HG02763 (cell line): ENCODE measurements at regions not wholly inside any gene's neighbourhood (a gene's known extent, or its start where the extent isn't known, plus 50 kb on each side); places are given as distances from the start of the nearest gene placed in this dataset.
"Not testable (repeated sequence)": the region's sequence is repeated elsewhere in the genome, so short reads cannot be mapped to it uniquely, and the experiment has no call there.

Source experiments
- ATAC-seq: cut with Tn5 transposase; IDR thresholded peaks from one replicate; pipeline ENCODE4 v1.9.1; 2021; ENCODE audit warnings: mild to moderate bottlenecking, moderate library complexity; ENCODE audit not compliant: unreplicated experiment

DNA sequence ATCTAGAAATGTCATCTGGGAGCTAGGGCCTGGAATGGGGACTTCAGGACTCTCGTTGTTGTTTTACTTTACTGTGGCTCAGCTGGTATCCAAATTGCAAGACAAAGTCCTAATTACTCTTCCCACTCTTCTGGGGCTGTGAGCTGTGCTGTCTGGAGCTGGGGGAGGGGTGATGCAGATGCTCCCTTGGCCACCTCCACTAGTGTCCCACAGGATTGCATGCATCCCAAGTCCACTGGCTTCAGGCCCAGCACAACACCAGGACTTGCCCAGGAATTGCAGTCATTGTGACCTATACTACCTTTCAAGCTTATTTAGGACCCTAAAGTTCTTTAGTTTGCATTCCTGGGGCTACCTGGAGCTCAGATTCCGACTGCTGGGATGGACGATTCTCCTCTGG lies 366.1 kb upstream of the FAM47C start:
- no peak for ATAC-seq

DNA sequence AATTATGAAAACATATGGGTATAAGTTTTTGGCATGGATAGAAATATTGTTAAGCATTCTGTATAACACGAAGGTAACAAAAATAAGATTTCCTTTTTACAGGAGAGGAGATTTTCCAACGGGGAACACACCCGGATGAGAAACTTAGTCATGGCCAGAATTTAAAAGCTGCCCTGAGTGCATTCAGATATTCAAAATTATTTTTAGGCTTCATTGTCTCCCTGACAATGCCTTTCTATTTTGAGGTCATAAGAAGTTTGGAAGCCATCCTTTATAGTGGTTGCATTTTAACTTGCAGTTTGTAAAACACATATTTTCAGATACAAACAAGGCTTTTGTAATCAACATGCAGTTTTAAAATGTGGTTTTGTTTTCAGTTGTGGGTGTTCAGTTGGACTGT lies 357.5 kb upstream of the FAM47C start:
- ATAC-seq = no peak

DNA sequence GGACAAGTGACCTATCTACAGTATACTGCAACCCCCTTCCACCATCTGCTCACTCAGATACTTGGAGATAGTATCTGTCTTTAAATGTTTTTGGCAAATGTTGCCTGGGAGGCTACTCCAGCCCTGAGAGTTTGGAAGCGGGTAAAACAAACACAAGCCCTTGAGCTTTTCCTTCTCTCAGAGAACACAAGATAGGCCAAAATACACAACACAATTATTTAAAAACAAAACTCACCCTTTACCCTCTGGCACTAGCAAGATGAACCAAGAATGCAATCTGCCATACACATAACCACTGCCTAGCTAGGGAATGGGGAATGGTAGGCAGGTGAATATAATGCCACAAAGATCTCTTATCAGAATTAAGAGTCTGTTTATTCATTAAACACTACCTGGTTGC lies 324.7 kb upstream of the FAM47C start:
- ATAC-seq = no peak

DNA sequence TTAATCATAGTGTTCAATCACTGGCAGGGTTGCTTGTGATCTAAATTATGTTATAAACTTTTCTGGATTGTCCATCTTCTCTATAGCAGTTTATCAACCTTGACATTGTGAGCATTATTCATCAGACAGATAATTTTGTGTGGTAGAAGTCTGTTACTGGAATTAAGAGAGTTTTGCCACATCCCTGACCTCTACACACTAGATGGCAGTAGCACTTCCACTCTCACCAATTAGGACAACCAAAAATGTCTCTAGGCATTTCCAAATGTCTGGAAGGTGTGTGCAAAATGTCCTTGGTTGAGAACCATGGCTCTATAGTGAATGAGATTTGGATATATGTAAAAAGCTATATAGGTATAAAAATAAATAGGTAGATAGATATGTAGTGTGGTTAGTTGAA lies 324.1 kb upstream of the FAM47C start:
- no peak for ATAC-seq

DNA sequence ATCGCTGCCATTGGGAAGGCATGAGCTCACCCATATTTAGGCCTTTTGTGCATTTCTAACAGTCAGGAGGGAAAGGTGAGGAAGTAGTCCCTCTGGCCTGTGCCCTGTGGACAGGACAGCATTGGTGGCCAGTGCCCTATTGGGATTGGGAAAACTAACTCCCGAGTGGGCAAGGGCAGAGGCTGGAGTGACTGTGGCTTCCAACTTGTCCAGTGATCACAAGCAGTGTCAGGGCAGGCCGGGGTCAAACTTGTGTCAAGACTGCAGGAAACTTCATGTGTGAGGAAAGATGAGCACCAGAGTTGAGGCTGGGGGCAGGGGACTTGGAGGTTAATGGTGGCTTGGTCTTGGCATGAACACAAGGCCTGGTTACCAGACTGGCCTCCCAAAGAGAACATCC lies 286.2 kb upstream of the FAM47C start:
- no peak for ATAC-seq

DNA sequence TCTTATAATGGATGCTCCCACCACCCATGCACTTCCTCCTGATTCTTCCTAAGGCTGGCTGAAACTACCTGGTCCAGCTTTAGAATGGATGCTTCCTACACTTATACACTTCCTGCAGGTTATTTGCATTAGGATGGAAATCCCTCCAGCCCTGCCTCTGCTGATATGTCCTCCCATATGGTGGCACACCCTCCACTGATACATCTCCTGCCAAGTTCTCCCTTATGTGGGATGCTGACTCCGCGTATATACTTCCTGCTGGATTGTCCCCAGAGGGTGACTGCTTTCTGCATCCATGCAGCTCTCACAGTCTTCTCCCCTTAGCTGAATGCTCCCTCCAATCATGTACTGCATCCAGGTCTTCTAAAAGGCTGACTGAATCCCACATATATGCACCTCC lies 254.6 kb upstream of the FAM47C start:
- ATAC-seq = no peak

DNA sequence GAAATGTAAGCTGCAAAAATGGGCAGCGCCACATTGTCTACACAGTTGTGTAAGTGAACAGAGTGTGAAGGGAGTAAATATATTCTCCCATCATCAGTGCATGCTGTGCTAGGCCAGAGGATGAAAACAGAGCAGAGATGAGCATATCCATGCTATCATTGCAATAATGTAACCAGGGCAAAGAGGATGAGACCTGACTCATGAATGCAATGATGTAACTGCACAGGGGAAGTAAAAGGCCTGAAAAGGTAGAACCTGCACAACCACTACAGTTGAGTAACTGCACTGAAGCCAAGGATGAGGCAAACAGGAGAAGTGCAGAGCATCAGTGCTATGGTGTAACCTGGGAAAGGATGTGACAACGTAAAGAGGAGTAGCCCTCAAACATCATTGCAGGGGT lies 220.4 kb upstream of the FAM47C start:
- ATAC-seq = no peak

DNA sequence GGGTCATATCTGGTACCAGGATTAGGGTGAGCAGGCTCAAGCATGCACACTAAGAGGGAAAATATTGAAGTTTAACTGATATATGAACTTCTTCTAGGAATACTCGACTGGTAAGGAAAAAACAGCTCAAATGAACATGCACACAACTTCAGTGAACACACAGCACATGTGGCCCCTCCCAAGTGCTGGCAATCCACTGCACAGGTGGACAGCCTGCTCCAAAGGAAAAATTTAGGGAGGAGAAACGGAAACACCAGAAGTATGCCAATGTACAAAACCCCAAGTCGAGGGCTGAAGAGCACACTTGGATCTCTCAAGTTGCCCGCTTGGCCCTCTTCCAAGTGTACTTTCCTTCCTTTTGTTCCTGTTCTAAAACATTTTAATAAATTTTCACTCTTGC lies 205.0 kb upstream of the FAM47C start:
- no peak for ATAC-seq

DNA sequence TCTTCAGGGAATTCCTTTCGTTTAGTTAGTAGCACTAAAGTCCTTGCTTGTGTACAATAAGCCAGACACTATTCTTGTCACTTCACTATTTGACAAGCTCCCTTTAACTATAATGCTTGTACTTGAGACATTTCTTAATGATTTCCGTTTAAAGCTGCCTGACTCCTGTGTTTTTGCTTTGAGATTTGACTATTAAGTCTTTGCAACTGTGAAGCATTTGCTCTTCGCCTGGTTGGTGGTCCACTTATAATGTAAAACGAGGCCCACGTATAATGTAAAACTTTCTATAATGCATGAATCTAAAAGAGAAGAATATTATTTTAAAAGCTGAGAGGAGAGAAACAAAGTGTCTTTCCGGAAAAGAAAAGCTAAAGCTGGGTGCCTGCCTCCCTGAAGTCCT lies 204.1 kb upstream of the FAM47C start:
- ATAC-seq = no peak

DNA sequence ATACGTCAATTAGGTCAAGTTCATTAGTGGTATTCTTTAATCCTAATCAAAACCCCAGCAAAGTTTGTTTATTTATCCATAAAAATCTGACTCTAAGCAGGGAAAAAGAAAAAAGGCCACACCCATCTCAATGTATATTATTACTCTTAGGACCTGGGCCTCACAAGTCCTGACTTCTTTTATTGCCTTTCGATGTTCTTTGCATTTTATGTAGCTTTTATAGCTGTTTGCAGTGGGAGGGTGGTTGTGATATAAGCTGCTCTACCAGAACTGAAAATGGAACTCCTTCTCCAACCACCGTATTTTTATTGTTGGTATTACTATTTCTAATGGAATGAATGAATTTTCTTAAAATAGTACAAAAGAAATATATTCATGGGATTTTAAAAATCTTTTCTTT lies 163.3 kb upstream of the FAM47C start:
- ATAC-seq = no peak

DNA sequence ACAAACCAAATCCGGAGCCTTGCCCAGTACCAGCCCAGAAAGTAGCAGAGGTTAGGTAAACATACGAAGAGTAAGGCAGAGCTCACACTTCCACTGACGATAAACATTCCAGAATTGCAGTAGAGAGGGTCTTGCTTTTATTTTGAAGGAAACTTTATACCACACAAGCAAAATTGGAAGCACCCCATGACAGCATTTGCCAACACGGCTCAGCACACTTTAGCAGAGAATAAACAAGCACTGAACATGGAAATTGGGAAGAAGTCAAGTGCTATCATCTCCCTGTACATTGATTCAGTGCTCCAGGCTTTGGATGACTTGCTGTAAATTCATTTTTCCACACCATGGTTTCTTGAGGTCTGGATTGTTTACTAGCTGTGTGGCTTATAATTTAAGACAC lies 160.7 kb upstream of the FAM47C start:
- ATAC-seq = no peak

DNA sequence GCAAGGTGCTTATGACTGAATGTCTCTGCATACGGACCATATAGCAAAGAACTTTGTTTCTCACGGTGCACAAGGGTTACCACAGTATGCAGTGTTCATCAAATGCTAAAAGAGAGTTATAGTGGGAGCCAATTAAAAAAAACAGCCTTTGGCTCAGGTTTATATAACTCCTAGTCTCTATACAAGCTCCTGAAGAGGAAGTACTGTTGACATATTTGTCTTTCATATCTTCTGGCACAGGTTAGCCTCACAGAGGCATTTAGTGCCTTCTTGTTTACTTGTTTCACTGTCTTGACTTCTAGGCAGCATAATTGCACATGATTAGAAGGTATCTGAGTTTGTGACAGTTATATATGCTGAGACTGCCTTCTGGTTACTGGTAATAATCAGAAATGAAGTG lies 158.8 kb upstream of the FAM47C start:
- ATAC-seq = no peak

DNA sequence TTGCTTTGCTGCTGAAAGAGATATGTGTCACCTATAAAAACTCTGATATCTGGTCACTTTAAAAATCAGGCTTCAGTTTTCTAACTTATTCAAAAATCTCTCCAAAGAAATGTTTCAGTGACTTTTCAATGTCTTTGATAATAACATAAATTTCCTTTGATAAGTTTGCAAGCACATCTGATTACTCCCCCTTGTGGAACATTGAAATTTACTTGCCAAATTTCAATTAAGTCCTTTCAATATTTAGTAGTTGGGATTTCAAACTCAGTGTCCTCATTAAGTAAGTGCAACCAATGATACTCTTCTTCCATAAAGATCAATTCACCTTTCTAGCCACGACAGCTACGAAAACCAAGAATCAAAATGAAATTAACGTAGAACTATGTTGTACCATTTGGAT lies 151.3 kb upstream of the FAM47C start:
- no peak for ATAC-seq

DNA sequence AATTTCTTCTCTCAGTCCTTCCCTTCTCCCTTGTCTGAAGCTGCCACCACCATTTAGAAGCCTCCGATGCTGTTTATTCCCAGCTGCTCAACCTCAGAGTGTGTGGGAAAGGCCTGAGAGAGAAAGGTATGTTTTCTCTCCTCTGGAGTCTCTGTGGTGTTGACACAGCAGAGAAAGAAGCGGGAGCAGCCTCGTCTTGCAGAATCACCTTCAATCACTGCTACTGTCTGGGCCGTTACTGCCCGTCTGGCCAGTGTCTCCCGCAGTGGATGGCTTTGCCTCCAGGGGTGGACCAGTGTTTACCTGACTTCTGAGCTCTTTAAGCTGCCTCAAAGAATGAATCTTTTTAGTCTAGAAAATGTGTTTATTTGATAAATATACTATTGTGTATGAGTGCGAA lies 148.9 kb upstream of the FAM47C start:
- ATAC-seq = no peak

DNA sequence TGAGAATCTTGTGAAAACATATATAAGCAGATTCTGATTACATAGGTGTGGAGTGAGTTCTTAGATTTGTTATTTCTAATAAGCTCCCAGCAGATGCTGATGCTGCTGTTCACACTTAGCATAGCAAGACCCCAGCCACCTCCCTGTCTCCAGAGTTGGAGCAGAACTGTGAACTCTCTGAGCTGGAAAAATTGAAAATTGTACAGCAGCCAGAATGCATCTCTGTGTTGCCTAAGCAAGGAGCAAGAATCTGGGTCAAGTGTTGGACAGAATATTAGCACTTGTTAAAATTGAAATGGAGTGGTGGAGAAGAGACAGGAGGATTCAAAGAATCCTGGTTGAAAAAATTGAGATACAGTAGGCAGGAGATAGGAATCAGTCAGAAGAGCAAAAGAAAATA lies 146.6 kb upstream of the FAM47C start:
- ATAC-seq = no peak

DNA sequence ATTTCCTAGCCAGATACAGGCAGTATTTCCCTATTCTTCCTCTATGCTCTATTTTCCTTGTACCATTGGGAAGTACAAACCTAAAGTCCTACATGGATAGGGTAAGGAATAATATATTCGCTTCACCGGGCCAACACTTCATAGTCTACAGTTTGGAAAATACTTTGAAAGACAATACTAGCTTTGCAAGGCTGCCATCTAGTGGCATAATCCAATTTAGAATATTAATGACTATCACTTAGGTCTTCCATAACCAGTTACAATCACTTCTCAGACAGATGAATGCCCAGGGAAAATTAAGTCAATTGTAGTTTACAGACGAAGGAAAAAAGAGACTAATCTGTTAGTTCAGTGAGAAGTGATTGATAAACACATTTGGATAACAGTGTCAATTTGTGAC lies 141.0 kb upstream of the FAM47C start:
- no peak for ATAC-seq

DNA sequence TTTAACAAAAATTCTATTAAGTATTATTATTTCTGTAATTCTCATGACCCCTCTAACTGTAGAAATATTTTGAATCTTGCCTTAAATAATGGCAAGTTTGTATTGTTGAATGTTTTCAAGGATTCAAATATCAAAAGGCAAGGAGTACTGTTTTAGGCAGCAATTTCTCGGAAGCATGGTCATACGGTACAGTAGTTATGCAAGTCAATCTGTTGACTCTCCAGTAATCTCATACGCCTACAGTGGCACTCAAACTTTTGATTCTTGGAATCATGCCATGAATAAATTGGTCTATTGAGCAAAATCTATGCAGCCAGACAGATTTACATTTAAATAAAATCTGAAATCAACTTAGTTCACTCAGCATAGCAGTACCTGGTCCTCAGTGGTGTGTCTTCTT lies 139.6 kb upstream of the FAM47C start:
- ATAC-seq = no peak

DNA sequence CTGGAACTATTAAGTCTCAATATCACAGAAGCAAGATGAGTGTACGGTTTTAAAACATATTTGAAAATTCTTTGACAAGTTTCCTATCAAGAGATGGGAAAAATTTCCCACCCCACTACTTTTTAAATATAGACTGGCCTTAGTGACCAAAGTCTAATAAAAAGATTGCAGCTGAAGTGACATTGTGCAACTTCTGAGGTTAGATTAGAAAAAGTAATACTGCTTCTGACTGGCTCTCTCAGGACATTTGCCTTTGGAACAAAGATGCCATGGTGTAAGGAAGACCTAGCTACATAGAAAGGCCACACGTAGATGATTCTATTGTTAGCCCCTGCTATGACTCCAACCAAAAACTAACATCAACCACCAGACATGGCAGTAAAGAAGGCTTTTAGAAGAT lies 138.7 kb upstream of the FAM47C start:
- no peak for ATAC-seq

DNA sequence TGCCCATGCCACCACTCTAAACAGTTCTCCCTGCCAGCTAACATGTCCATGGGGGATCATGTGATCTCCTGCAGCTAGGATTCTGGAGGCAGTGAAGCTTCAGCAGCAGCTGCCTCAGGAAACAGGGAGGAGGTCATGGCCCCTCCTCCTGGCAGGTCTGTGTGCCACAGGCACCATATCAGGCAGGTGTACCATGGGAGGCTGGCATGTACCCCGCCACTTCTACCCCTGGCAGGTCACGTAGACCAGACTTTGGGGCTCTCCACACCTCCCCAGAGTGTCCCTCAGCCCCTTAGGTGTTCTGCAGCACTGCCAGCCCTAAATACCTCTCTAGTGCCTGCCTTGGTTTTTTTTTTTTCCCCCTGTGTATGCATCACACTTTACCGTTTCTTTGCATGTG lies 110.5 kb upstream of the FAM47C start:
- ATAC-seq = no peak

DNA sequence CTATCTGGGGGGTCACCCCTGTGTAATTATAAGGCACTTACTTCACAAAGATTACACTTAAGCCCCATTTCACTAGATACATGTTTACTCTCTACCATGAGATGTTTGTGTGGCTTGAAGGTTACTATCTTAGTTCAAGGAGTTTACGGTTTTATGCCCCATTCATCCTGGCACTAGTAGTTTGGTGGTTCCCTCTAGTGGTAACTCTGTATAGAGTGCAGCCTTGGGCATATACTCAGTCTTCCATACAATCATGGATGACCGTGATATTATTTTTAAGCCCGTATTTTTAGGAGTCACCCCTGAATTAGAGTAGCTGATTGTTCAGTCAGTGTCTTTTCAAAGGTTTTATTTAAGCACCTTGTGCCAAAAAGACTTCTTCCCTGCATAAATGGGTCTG lies 109.9 kb upstream of the FAM47C start:
- no peak for ATAC-seq

DNA sequence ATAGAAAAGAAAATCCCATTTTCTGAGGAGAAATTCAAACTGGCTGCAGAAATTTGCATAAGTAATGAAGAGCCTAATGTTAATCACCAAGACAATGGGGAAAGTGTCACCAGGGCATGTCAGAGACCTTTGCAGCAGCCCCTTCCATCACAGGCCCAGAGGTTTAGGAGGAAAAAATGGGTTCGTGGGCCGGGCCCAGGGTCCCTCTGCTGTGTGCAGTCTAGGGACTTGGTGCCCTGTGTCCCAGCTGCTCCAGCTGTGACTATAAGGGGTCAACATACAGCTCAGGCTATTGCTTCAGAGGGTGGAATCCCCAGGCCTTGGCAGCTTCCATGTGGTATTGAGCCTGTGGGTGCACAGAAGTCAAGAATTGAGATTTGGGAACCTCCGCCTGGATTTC lies 103.6 kb upstream of the FAM47C start:
- not testable (repeated sequence) for ATAC-seq

DNA sequence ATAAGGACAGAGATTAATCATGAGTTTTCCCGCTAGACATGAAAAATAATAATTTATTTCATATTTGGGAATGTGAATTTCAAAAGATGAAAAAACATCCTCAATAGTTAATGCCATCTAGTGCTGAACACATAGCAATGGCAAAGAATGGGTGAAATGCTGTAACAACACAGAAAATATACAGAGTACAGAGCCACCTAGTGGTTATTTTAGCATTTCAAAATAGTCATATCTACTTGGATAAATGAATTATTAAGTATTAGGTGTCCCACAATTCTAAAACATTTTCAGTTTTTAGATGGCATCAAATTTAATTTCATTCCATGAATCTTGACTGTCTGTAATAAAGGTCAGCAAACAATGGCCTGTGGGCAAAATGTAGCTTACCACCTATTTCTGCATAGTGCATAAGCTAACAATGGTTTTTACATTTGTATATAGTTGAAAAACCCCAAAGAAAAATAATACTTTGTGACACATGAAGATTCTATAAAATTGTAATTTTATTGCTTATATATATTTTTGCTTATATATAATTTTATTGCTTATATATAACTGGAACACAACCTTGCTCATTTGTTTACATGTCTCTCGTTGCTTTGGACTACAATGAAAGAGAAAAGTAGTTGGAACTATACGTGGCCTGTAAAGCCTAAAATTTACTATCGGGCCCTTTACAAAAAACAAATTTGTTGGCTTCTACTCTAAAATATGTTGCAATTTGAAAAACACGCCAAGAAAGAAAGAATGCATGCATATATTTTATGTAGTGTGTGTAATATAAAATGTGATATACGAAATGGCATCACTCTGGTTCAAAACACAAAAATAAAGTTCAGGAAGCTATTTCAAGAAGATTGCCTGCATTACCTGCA lies 99.1 kb upstream of the FAM47C start:
- peak; percentile 67 for ATAC-seq

DNA sequence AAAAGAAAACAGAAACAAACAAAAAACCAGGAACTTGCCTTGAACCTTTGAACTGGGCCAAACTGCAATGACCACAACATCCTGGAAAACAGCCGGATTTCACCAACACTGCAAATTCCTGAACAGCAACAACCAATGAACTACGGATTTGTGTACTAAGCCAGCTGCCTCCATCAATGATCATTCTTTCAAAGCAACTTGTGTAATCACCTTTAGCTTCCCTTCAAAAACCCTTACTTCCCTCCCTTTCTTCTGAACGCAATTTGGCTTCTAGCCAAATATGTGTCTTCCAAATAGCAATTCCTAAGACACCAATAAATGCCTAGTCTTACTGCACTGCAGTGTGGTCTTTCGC lies 98.5 kb upstream of the FAM47C start:
- no peak for ATAC-seq
